Urinary bladder (tissue), 3 donors: ENCODE measurements at regions not wholly inside any gene's neighbourhood (a gene's known extent, or its start where the extent isn't known, plus 50 kb on each side); places are given as distances from the start of the nearest gene placed in this dataset.
"Not testable (repeated sequence)": the region's sequence is repeated elsewhere in the genome, so short reads cannot be mapped to it uniquely, and the experiment has no call there.

Experiments used
- DNase-seq: peaks from one replicate; pipeline ENCODE4 v3.0.0-alpha.2; 2015; ENCODE audit errors: extremely low spot score
- H3K27ac ChIP-seq: one replicate; pipeline ENCODE4 v1.5.1; 2013; ENCODE audit warnings: low read depth, mild to moderate bottlenecking, moderate library complexity
- H3K36me3 ChIP-seq: one replicate; pipeline ENCODE4 v1.6.1; 2013; ENCODE audit warnings: mild to moderate bottlenecking, moderate library complexity; ENCODE audit not compliant: insufficient read depth
- H3K4me1 ChIP-seq: one replicate; pipeline ENCODE4 v1.6.1; 2013; ENCODE audit warnings: mild to moderate bottlenecking, moderate library complexity; ENCODE audit not compliant: insufficient read depth
- H3K4me3 ChIP-seq: one replicate; pipeline ENCODE4 v1.5.1; 2013; ENCODE audit warnings: low read depth, low read length
- whole genome bisulfite sequencing: extraction: QIAGEN DNeasy Blood & Tissue Kit; methylation state at CpG from one replicate; pipeline ENCODE4 v1.1.7; 2013; 5-methylcytosine and 5-hydroxymethylcytosine counted together
- donor health status: healthy with polysubstance abuse.
- donor health status: healthy.

DNA sequence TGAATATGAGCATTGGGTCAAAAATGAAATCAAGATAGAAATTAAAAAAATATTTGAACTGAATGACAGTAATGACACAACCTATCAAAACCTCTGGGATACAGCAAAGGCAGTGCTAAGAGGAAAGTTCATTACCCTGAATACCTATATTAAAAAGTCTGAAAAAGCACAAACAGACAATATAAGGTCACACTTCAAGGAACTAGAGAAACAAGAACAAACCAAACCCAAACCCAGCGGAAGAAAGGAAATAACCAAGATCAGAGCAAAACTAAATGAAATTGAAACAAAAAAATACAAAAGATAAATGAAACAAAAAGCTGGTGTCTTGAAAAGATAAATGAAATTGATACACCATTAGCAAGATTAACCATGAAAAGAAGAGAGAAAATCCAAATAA, 140.5 kb upstream of the MAN1A1 start:
- H3K27ac ChIP-seq: not testable (repeated sequence)

DNA sequence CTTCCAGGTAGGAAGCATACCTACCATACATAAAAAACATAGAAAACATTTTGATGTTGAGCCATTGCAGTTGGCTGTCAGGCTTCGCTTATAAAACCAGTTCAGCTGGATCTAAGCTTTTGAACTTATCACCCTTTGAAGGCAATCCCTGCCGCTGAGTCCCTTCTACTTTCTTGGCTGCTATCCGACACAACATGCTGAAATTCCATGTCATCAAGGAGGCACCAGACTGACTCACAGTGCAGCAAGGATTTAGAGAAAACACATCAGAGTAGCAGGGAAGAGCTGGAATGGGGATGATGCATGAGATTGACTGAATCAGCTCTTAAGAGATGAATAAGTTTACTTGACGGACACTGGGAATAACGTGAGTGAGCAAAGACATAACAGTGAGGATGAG, 135.0 kb upstream of the MAN1A1 start:
- WGBS: 41% methylated on average over 5 of the region's 5 CpGs
- H3K36me3 ChIP-seq: no peaks in the 10 kb centered on the region
- no peak overlapping the region for H3K4me3 ChIP-seq
- no peaks in the 10 kb centered on the region for H3K4me1 ChIP-seq
- DNase-seq: peak; percentile 31
- H3K27ac ChIP-seq: no peak overlapping the region

More for the DNA sequence above, 140.5 kb upstream of the MAN1A1 start:
- H3K36me3 ChIP-seq, H3K4me1 ChIP-seq, DNase-seq, H3K4me3 ChIP-seq: not testable (repeated sequence)
- WGBS: 89% methylated on average over 1 of the region's 1 CpG

DNA sequence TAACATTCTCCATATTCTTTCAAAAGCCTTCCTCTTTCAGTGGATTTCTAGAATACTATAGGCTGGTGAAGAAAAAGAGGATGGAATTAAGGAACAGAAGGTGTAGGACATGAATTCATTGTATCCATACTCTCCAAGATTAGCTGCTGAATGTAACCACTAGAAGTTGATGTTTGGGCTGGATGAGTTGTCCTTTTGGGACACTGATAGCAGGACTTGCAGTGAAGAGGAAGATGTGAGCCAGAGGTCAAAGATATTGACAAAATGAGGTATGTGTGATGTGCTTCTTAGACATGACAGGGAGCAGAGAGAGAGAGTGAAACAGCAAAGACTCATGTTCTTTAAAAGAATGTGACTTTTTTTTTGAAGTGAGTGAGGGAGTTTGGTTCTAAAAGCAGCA, 134.3 kb upstream of the MAN1A1 start:
- H3K36me3 ChIP-seq: no peaks in the 10 kb centered on the region

DNA sequence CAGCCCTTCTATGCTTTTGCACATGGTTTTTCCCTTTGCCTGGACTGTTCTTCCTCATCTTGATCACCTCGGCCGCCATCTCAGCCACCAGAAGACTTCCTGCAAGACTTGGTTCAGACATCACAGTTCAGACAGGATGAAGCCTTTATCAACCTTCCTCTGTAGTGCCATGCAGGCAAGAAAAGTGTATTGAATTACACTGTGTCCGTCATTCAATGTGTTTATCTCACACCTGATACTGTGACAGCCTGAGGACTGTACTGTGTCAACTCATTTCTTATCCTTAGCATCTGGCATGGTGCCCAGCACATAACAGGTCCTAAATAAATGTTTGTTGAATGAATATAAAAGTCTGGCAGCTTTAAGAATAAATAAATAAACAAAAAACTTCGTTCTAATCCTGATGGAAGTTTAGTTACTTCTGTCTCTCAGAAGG, 133.3 kb upstream of the MAN1A1 start:
- H3K27ac ChIP-seq: no peak overlapping the region
- H3K36me3 ChIP-seq: no peaks in the 10 kb centered on the region
- H3K4me1 ChIP-seq: no peaks in the 10 kb centered on the region
- no peak overlapping the region for H3K4me3 ChIP-seq
- WGBS: 89% methylated on average over 4 of the region's 4 CpGs
- DNase-seq: no peak

More for the DNA sequence above, 134.3 kb upstream of the MAN1A1 start:
- H3K4me3 ChIP-seq: no peak overlapping the region
- H3K27ac ChIP-seq: no peak overlapping the region
- H3K4me1 ChIP-seq: no peaks in the 10 kb centered on the region
- no peak for DNase-seq

DNA sequence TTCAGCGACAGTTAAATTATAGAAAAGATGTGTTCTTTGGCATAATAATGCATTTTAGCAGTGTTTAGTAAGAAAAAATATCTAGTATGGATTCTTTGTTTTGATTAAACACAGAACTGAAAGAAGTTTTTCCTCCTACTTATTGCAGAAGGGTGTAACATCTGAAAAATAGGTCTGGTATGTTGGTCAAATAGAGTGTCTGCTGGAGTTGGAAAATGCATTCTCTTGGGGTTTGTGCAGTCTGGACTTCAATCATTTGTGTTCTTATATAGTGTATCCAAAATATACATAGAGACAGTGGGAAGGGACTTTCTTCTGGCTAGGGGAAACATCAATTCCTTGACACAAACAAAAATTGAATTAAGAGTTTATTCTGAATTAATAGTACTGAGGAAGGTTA, 132.4 kb upstream of the MAN1A1 start:
- no peaks in the 10 kb centered on the region for H3K4me1 ChIP-seq
- 87% methylated on average over 1 of the region's 1 CpG for WGBS
- no peaks in the 10 kb centered on the region for H3K36me3 ChIP-seq
- no peak overlapping the region for H3K4me3 ChIP-seq
- H3K27ac ChIP-seq: no peak overlapping the region
- DNase-seq: no peak

DNA sequence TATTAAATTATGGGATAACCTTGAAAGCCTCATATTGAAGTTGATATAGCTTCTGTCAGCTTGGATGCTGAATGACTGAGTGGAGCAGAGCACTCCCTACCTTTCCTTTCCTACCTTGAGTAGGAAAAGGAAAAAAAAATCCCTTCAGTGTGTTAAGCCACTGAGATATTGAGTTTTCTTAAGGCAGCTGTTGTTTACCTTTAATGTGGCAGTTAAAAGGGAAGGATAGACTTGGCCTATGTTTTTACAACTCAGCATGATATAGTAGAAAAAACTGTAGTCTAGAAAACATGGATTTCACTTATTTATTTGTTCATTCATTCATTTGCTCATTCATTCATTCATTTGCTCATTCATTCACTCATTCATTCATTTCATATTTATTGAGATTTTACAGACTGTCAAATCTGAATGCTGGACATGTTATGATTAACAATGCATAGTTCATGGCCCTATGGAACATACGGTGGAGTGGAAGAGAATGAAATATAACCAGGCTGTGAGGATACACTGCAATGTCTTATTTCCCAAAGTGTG, 131.5 kb upstream of the MAN1A1 start:
- no peak for DNase-seq
- no peak overlapping the region for H3K4me3 ChIP-seq
- WGBS: 99% methylated on average over 1 of the region's 1 CpG
- no peaks in the 10 kb centered on the region for H3K4me1 ChIP-seq
- no peak overlapping the region for H3K27ac ChIP-seq
- H3K36me3 ChIP-seq: no peaks in the 10 kb centered on the region

DNA sequence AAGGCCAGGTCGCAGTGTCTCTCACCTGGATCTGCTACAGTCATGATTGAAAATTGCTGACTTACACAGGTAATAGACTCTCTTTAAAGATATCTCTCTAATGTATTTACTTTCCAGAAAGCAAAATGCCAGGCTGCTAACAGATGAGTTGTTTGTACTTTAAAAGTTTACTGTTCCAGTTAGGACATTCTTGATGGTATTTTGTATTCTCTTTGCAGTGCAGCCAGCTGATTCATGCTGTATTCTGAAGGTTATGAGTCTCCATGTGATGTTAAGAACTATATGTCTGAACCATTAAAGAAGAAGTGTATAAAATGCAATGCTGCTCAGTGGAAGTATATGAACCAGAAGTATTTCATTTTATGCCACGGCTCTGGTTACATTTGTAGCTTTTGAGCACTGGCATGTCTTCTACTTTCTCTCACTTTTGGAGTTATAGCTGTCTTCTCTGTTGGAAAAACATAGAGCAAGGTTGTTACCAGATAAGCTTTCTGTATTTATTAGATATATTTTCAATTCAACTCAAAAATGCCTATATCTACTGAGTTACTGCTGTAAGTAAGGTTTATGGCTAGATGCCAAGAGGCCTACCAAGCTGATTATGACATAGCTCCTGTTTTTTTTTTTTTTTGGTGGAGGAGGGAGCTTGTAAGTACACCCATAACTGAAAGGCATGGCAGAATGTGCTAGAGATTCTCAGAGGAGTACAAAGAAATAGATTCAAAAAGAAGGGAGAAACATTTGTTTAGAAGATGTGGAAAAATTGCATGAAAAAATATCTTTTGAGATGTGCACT, 130.5 kb upstream of the MAN1A1 start:
- no peak overlapping the region for H3K4me3 ChIP-seq
- DNase-seq: no peak
- 85% methylated on average over 2 of the region's 2 CpGs for WGBS
- H3K4me1 ChIP-seq: no peaks in the 10 kb centered on the region
- H3K36me3 ChIP-seq: no peaks in the 10 kb centered on the region
- no peak overlapping the region for H3K27ac ChIP-seq

DNA sequence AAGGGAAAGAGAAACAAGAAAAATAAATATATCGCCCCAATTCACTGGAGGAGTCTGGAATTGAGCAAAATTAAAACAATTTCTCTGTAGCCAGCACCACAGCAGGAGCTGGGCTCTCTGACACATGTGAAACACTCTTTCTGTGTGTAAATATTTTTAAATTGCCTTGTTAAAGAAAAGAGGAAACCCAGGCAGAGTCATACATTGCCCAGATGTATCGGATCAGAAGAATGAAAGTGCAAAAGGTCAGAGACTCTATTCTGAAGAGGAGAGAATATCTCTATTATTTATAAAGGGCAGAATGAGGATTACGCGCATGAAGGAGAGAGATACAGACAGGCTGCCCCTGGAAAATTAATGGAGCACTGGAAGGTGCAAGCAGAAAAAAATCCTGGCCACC, 127.0 kb upstream of the MAN1A1 start:
- DNase-seq: no peak
- Histone ChIP-seq H3K4me3 (no peak overlapping the region), H3K27ac (no peak overlapping the region), H3K36me3 (no peaks in the 10 kb centered on the region), H3K4me1 (no peaks in the 10 kb centered on the region)
- 46% methylated on average over 4 of the region's 4 CpGs for WGBS

DNA sequence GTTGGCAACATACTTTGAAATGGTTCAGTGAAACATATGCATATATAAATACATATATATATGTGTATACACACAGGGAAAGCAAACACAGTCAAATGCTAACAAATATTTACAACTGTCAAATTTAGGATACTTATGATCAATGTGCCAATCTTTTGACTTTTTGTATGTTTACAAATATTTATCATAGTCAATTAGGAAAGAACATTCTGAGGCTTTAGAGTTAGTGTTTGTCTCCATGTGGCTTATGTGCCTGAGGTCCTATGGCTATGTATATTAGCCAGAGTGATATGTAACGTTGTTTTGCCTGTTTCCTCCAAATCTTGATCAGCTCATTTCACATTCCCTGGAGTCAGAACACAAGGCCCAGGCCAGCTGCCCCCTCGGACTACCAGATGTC, 126.5 kb upstream of the MAN1A1 start:
- Histone ChIP-seq H3K4me1 (no peaks in the 10 kb centered on the region), H3K27ac (no peak overlapping the region), H3K4me3 (no peak overlapping the region), H3K36me3 (no peaks in the 10 kb centered on the region)
- no peak for DNase-seq
- 52% methylated on average over 2 of the region's 2 CpGs for WGBS

DNA sequence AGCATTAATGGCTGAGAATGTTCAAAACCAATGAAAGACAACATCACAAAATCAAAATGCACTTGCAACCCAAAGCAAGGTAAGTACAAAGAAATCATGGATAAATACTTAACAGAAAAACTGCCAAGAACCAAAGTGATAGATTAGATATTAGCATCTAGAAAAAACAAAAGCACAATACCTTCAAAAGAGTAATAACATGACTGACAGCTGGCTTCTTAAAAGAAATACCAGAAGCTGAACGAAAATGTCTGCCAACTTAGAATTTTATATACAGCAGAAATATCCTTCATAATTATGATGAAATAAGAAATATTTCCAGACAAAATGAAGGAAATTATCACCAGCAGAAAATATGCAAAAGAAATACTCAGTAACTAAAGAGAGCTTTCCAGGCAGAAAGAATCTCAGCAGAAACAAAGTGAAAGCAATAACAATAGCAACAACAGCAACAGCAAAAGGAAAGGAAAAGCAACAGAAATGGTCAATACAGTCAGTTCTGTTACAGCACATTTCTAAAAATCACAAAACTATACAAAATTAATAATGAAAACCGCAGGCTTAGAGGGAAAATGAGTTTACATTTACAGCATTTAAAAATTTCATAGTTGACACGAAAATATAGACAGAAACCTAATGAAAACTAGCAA, 121.5 kb upstream of the MAN1A1 start:
- DNase-seq: no peak
- no peaks in the 10 kb centered on the region for H3K36me3 ChIP-seq
- no peak overlapping the region for H3K27ac ChIP-seq
- no peak overlapping the region for H3K4me3 ChIP-seq
- WGBS: 46% methylated on average over 3 of the region's 3 CpGs
- no peaks in the 10 kb centered on the region for H3K4me1 ChIP-seq

DNA sequence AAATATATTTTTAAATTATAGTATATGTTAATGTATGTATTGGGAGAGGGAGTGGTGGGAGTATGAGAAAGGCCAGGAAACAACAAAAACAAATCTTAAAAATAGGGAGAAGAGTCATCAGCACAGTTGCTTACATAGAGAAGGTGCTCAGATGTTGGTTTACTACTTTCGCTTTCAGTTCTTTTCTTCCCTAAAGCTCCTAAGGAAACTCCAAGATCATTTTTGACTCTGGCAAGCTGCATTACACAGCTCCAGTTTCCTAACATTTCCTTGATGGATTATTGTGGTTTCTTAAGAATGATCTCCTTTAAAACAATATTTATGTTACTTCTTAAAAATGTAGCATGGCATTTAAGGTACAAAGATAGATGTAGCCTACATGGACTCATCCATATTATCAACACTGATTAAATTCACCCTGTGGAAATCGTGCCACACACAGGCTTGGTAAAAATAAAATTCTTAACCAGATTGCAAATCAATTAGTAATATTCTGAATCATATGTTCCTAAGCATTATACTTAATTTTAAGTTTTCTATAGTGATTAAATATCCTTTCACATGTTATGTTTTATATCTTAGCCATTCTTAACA, 118.0 kb upstream of the MAN1A1 start:
- no peak overlapping the region for H3K27ac ChIP-seq
- 70% methylated on average over 2 of the region's 2 CpGs for WGBS
- no peaks in the 10 kb centered on the region for H3K4me1 ChIP-seq
- H3K4me3 ChIP-seq: no peak overlapping the region
- no peaks in the 10 kb centered on the region for H3K36me3 ChIP-seq
- DNase-seq: no peak

DNA sequence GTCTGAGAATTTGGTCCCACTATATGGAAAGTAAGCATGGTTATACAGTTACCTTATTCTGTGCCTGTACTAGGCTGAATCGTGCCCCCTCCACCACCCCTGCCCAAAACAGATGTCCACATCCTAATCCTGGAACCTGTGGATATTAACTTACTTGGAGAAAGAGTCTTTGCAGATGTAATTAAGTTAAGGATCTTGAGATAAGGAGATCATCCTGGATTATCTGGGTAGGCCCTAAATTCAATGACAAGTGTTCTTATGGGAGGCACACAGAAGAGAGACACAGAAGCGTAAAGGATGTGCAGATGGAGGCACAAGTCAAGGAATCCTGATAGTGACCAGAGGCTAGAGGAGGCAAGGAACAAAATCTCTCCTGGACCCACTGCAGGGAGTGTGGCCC, 116.7 kb upstream of the MAN1A1 start:
- Histone ChIP-seq H3K36me3 (no peaks in the 10 kb centered on the region), H3K4me1 (no peaks in the 10 kb centered on the region), H3K4me3 (no peak overlapping the region), H3K27ac (no peak overlapping the region)
- no peak for DNase-seq
- 94% methylated on average over 2 of the region's 2 CpGs for WGBS

DNA sequence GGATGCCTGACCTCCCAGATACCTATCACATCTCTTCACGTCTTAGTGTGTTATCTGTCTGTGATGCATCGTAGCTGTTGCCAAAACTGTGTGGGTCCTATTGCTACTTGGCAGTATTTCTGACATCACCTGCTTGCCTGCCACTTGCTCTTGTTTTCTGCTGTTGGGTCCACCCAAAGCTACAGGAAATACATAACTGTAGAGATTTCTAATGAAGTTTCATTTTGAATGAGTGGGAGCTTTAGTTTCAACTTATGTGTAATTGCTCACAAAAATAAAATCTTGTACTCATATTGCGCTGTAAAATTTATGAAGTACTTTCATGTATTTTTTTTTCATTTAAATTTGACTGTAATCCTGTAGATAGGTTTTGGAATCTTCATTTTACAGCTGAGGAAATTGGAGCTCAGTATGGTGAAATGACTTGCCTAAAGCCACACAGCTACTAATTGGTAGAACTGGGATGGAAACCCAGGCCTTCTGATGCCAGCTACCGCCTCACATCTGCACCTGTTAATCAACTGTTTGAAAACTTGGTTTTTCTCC, 113.6 kb upstream of the MAN1A1 start:
- Histone ChIP-seq H3K36me3 (no peaks in the 10 kb centered on the region), H3K4me1 (no peaks in the 10 kb centered on the region), H3K4me3 (no peak overlapping the region), H3K27ac (no peak overlapping the region)
- WGBS: 84% methylated on average over 4 of the region's 4 CpGs
- DNase-seq: no peak

DNA sequence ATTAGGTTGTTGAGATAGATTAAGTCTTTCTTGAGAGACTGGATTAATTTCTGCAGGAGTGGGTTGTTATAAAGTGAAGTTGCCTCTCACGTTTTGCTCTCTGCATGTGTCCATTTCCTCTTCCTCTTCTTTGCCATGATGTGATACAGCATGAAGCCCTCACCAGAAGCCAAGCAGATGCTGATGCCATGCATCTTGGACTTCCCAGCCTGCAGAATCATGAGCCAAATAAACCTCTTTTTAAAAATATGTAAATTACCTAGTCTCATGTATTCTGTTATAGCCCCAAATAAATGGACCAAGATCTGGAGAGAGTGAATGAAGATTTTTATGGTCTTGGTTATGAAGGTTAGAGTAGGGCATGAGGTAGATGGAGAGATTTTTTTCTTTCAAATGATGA, 111.6 kb upstream of the MAN1A1 start:
- 83% methylated on average over 1 of the region's 1 CpG for WGBS
- no peak overlapping the region for H3K27ac ChIP-seq
- no peaks in the 10 kb centered on the region for H3K4me1 ChIP-seq
- no peak for DNase-seq
- H3K36me3 ChIP-seq: no peaks in the 10 kb centered on the region
- H3K4me3 ChIP-seq: no peak overlapping the region
